ENCODE measurements at regions not wholly inside any gene's neighbourhood (a gene's known extent, or its start where the extent isn't known, plus 50 kb on each side); places are given as distances from the start of the nearest gene placed in this dataset.

- Histone ChIP-seq H3K4me1 (replicated peaks) (no peaks in the 10 kb centered on the region), H3K36me3 (no peaks in the 10 kb centered on the region), H3K27ac (no peak overlapping the region), H3K9me3 (no peaks in the 10 kb centered on the region), H3K27me3 (replicated peaks; ENCODE audit: insufficient read depth) (no peaks in the 10 kb centered on the region), H3K4me3 (no peak overlapping the region)
- 6% methylated on average over 1 of the region's 1 CpG for WGBS
- TF ChIP-seq POLR2AphosphoS5 (IDR thresholded peaks at IDR 0.05) = no peak
- TF ChIP-seq POLR2A (IDR thresholded peaks at IDR 0.05) = no peak
- TF ChIP-seq, protein P1, sequence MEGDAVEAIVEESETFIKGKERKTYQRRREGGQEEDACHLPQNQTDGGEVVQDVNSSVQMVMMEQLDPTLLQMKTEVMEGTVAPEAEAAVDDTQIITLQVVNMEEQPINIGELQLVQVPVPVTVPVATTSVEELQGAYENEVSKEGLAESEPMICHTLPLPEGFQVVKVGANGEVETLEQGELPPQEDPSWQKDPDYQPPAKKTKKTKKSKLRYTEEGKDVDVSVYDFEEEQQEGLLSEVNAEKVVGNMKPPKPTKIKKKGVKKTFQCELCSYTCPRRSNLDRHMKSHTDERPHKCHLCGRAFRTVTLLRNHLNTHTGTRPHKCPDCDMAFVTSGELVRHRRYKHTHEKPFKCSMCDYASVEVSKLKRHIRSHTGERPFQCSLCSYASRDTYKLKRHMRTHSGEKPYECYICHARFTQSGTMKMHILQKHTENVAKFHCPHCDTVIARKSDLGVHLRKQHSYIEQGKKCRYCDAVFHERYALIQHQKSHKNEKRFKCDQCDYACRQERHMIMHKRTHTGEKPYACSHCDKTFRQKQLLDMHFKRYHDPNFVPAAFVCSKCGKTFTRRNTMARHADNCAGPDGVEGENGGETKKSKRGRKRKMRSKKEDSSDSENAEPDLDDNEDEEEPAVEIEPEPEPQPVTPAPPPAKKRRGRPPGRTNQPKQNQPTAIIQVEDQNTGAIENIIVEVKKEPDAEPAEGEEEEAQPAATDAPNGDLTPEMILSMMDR (IDR thresholded peaks at IDR 0.05) = no peak
- intact Hi-C loops (cut with DNase I) = no loop called here
- no peak for DNase-seq (ENCODE audit: low spot score)
Observed at GRCh38 chrY:20990869-20991548, 235.1 kb downstream of the RPS4Y2 start.

- Histone ChIP-seq H3K27ac (no peak overlapping the region), H3K9me3 (no peaks in the 10 kb centered on the region), H3K4me3 (no peak overlapping the region), H3K4me1 (replicated peaks) (no peaks in the 10 kb centered on the region), H3K27me3 (replicated peaks; ENCODE audit: insufficient read depth) (no peaks in the 10 kb centered on the region), H3K36me3 (no peaks in the 10 kb centered on the region)
- 40% methylated on average over 2 of the region's 2 CpGs for WGBS
- intact Hi-C loops (cut with DNase I) = no loop called here
- TF ChIP-seq, protein P1 (IDR thresholded peaks at IDR 0.05) = no peak
- TF ChIP-seq POLR2A (IDR thresholded peaks at IDR 0.05) = no peak
- TF ChIP-seq POLR2AphosphoS5 (IDR thresholded peaks at IDR 0.05) = no peak
- no peak for DNase-seq (ENCODE audit: low spot score)
Observed at GRCh38 chrY:20997355-20997754, 241.4 kb downstream of the RPS4Y2 start.

DNA sequence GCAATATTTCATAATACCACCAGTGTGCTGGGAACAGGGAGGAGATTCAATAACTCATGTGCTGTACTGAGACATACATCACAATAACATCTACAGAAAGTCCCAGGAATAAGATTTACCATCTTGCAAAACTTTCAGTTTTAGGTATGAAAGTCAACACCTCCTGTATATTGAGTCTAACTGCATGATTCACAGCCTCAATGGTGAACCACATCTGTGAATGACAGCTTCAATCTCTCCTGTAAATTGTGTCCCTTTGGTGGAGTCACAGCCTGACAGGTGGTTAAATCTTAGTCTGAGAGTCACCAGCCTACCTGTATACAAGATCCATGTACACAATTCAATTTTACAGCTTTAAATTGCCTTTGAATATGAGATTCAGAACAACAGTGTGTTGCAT lies 242.1 kb downstream of the RPS4Y2 start:
- no peaks in the 10 kb centered on the region for H3K27me3 ChIP-seq (replicated peaks; ENCODE audit: insufficient read depth)
- DNase-seq (ENCODE audit: low spot score) = no peak
- TF ChIP-seq, protein P1 (IDR thresholded peaks at IDR 0.05) = no peak
- TF ChIP-seq POLR2A (IDR thresholded peaks at IDR 0.05) (no peak), POLR2AphosphoS5 (IDR thresholded peaks at IDR 0.05) (no peak)
- H3K36me3 ChIP-seq = no peaks in the 10 kb centered on the region
- intact Hi-C loops (cut with DNase I) = no loop called here
- H3K4me3 ChIP-seq = no peak overlapping the region
- H3K27ac ChIP-seq = no peak overlapping the region
- no peaks in the 10 kb centered on the region for H3K9me3 ChIP-seq
- no peaks in the 10 kb centered on the region for H3K4me1 ChIP-seq (replicated peaks)

DNA sequence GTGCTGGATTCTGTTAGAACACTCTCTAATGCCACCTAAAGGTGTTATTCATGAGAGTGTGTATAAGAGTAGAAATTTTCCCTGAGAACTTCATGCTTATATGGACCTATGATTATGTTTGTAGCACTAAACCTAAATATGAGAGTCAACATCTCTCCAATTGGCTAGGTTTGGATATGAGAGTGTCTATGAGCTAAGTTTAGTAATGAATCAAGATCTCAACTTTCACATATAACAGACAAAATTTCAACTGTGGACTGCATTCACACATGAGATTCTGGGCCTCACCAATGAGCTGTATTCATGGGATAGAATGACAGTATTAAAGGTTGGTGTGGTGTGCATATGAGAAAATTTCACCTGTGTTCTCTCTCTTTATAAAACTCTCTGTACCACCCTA lies 242.6 kb downstream of the RPS4Y2 start:
- DNase-seq (ENCODE audit: low spot score) = no peak
- TF ChIP-seq, protein P1 (IDR thresholded peaks at IDR 0.05) = no peak
- TF ChIP-seq POLR2A (IDR thresholded peaks at IDR 0.05) = no peak
- no peak for TF ChIP-seq POLR2AphosphoS5 (IDR thresholded peaks at IDR 0.05)
- intact Hi-C loops (cut with DNase I) = no loop called here

GRCh38 chrY:21001102-21001501 lies 245.2 kb downstream of the RPS4Y2 start:
- no peak for DNase-seq (ENCODE audit: low spot score)
- Histone ChIP-seq H3K36me3 (no peaks in the 10 kb centered on the region), H3K4me1 (replicated peaks) (no peaks in the 10 kb centered on the region), H3K27ac (no peak overlapping the region), H3K27me3 (replicated peaks; ENCODE audit: insufficient read depth) (no peaks in the 10 kb centered on the region), H3K4me3 (no peak overlapping the region), H3K9me3 (no peaks in the 10 kb centered on the region)
- TF ChIP-seq, protein P1 (IDR thresholded peaks at IDR 0.05) = no peak
- no peak for TF ChIP-seq POLR2AphosphoS5 (IDR thresholded peaks at IDR 0.05)
- no peak for TF ChIP-seq POLR2A (IDR thresholded peaks at IDR 0.05)
- intact Hi-C loops (cut with DNase I) = no loop called here

More for the DNA sequence above, 242.6 kb downstream of the RPS4Y2 start:
- no peaks in the 10 kb centered on the region for H3K9me3 ChIP-seq
- H3K36me3 ChIP-seq = no peaks in the 10 kb centered on the region
- H3K4me1 ChIP-seq (replicated peaks) = no peaks in the 10 kb centered on the region
- no peak overlapping the region for H3K4me3 ChIP-seq
- H3K27me3 ChIP-seq (replicated peaks; ENCODE audit: insufficient read depth) = no peaks in the 10 kb centered on the region
- no peak overlapping the region for H3K27ac ChIP-seq

Data from prostate gland (tissue), 2 donors.